ENCODE measurements at regions not wholly inside any gene's neighbourhood (a gene's known extent, or its start where the extent isn't known, plus 50 kb on each side); places are given as distances from the start of the nearest gene placed in this dataset.
"Not testable (repeated sequence)": the region's sequence is repeated elsewhere in the genome, so short reads cannot be mapped to it uniquely, and the experiment has no call there.

- Histone ChIP-seq H3K4me3 (ENCODE audit: low read length in 3 of 3) (no peak overlapping the region), H3K27me3 (ENCODE audit: control insufficient read depth in 3 of 3, insufficient read depth in 3 of 3, low read length in 3 of 3) (no peaks in the 10 kb centered on the region), H3K36me3 (ENCODE audit: control insufficient read depth in 3 of 3, insufficient read depth in 3 of 3, low read length in 3 of 3) (no peaks in the 10 kb centered on the region), H3K27ac (ENCODE audit: low read depth, low read length) (no peak overlapping the region), H3K9me3 (ENCODE audit: control insufficient read depth in 3 of 3, low read length in 3 of 3) (no peaks in the 10 kb centered on the region), H3K4me1 (ENCODE audit: control insufficient read depth in 3 of 3, insufficient read depth in 3 of 3, low read length in 3 of 3) (no peaks in the 10 kb centered on the region), H3K9ac (ENCODE audit: low read depth in 1 of 3, low read length in 3 of 3) (no peak overlapping the region)
These were observed 63.5 kb downstream of the SPATA31D1 start for GRCh38 chr9:82052081-82052480.

- H3K9ac ChIP-seq (ENCODE audit: low read depth in 1 of 3, low read length in 3 of 3): no peak overlapping the region
- H3K27ac ChIP-seq (ENCODE audit: low read depth, low read length): no peak overlapping the region
- no peak overlapping the region for H3K4me3 ChIP-seq (ENCODE audit: low read length in 3 of 3)
- H3K4me1 ChIP-seq (ENCODE audit: control insufficient read depth in 3 of 3, insufficient read depth in 3 of 3, low read length in 3 of 3): no peaks in the 10 kb centered on the region
- H3K27me3 ChIP-seq (ENCODE audit: control insufficient read depth in 3 of 3, insufficient read depth in 3 of 3, low read length in 3 of 3): no peaks in the 10 kb centered on the region
- H3K9me3 ChIP-seq (ENCODE audit: control insufficient read depth in 3 of 3, low read length in 3 of 3): no peaks in the 10 kb centered on the region
- no peaks in the 10 kb centered on the region for H3K36me3 ChIP-seq (ENCODE audit: control insufficient read depth in 3 of 3, insufficient read depth in 3 of 3, low read length in 3 of 3)
These were observed 65.9 kb downstream of the SPATA31D1 start for GRCh38 chr9:82054264-82055015.

GRCh38 chr9:82057805-82058204 is 69.2 kb downstream of the SPATA31D1 start:
- Histone ChIP-seq H3K9me3 (ENCODE audit: control insufficient read depth in 3 of 3, low read length in 3 of 3) (no peaks in the 10 kb centered on the region), H3K36me3 (ENCODE audit: control insufficient read depth in 3 of 3, insufficient read depth in 3 of 3, low read length in 3 of 3) (no peaks in the 10 kb centered on the region), H3K4me1 (ENCODE audit: control insufficient read depth in 3 of 3, insufficient read depth in 3 of 3, low read length in 3 of 3) (no peaks in the 10 kb centered on the region), H3K27ac (ENCODE audit: low read depth, low read length) (no peak overlapping the region), H3K9ac (ENCODE audit: low read depth in 1 of 3, low read length in 3 of 3) (no peak overlapping the region), H3K27me3 (ENCODE audit: control insufficient read depth in 3 of 3, insufficient read depth in 3 of 3, low read length in 3 of 3) (no peaks in the 10 kb centered on the region), H3K4me3 (ENCODE audit: low read length in 3 of 3) (no peak overlapping the region)

GRCh38 chr9:82061801-82062200 is 73.2 kb downstream of the SPATA31D1 start:
- H3K9me3 ChIP-seq (ENCODE audit: control insufficient read depth in 3 of 3, low read length in 3 of 3): not testable (repeated sequence)

GRCh38 chr9:82062245-82062644 is 73.7 kb downstream of the SPATA31D1 start:
- H3K4me3 ChIP-seq (ENCODE audit: low read length in 3 of 3): no peak overlapping the region
- no peaks in the 10 kb centered on the region for H3K9me3 ChIP-seq (ENCODE audit: control insufficient read depth in 3 of 3, low read length in 3 of 3)
- H3K9ac ChIP-seq (ENCODE audit: low read depth in 1 of 3, low read length in 3 of 3): no peak overlapping the region
- no peak overlapping the region for H3K27ac ChIP-seq (ENCODE audit: low read depth, low read length)
- no peaks in the 10 kb centered on the region for H3K36me3 ChIP-seq (ENCODE audit: control insufficient read depth in 3 of 3, insufficient read depth in 3 of 3, low read length in 3 of 3)
- no peaks in the 10 kb centered on the region for H3K27me3 ChIP-seq (ENCODE audit: control insufficient read depth in 3 of 3, insufficient read depth in 3 of 3, low read length in 3 of 3)
- no peaks in the 10 kb centered on the region for H3K4me1 ChIP-seq (ENCODE audit: control insufficient read depth in 3 of 3, insufficient read depth in 3 of 3, low read length in 3 of 3)

More at GRCh38 chr9:82061801-82062200, 73.2 kb downstream of the SPATA31D1 start:
- H3K4me1 ChIP-seq (ENCODE audit: control insufficient read depth in 3 of 3, insufficient read depth in 3 of 3, low read length in 3 of 3); H3K9ac ChIP-seq (ENCODE audit: low read depth in 1 of 3, low read length in 3 of 3); H3K4me3 ChIP-seq (ENCODE audit: low read length in 3 of 3); H3K27me3 ChIP-seq (ENCODE audit: control insufficient read depth in 3 of 3, insufficient read depth in 3 of 3, low read length in 3 of 3); H3K27ac ChIP-seq (ENCODE audit: low read depth, low read length); H3K36me3 ChIP-seq (ENCODE audit: control insufficient read depth in 3 of 3, insufficient read depth in 3 of 3, low read length in 3 of 3): not testable (repeated sequence)

GRCh38 chr9:82073551-82074543 is 85.3 kb downstream of the SPATA31D1 start:
- Histone ChIP-seq H3K9ac (ENCODE audit: low read depth in 1 of 3, low read length in 3 of 3) (no peak overlapping the region), H3K4me1 (ENCODE audit: control insufficient read depth in 3 of 3, insufficient read depth in 3 of 3, low read length in 3 of 3) (no peaks in the 10 kb centered on the region), H3K4me3 (ENCODE audit: low read length in 3 of 3) (no peak overlapping the region), H3K9me3 (ENCODE audit: control insufficient read depth in 3 of 3, low read length in 3 of 3) (no peaks in the 10 kb centered on the region), H3K36me3 (ENCODE audit: control insufficient read depth in 3 of 3, insufficient read depth in 3 of 3, low read length in 3 of 3) (no peaks in the 10 kb centered on the region), H3K27ac (ENCODE audit: low read depth, low read length) (no peak overlapping the region), H3K27me3 (ENCODE audit: control insufficient read depth in 3 of 3, insufficient read depth in 3 of 3, low read length in 3 of 3) (no peaks in the 10 kb centered on the region)

GRCh38 chr9:82080265-82080664 is 91.7 kb downstream of the SPATA31D1 start:
- no peaks in the 10 kb centered on the region for H3K27me3 ChIP-seq (ENCODE audit: control insufficient read depth in 3 of 3, insufficient read depth in 3 of 3, low read length in 3 of 3)
- no peaks in the 10 kb centered on the region for H3K4me1 ChIP-seq (ENCODE audit: control insufficient read depth in 3 of 3, insufficient read depth in 3 of 3, low read length in 3 of 3)
- H3K27ac ChIP-seq (ENCODE audit: low read depth, low read length): no peak overlapping the region
- no peaks in the 10 kb centered on the region for H3K9me3 ChIP-seq (ENCODE audit: control insufficient read depth in 3 of 3, low read length in 3 of 3)
- no peak overlapping the region for H3K9ac ChIP-seq (ENCODE audit: low read depth in 1 of 3, low read length in 3 of 3)
- H3K36me3 ChIP-seq (ENCODE audit: control insufficient read depth in 3 of 3, insufficient read depth in 3 of 3, low read length in 3 of 3): no peaks in the 10 kb centered on the region
- H3K4me3 ChIP-seq (ENCODE audit: low read length in 3 of 3): no peak overlapping the region

- Histone ChIP-seq H3K9me3 (ENCODE audit: control insufficient read depth in 3 of 3, low read length in 3 of 3) (no peaks in the 10 kb centered on the region), H3K4me3 (ENCODE audit: low read length in 3 of 3) (no peak overlapping the region), H3K27me3 (ENCODE audit: control insufficient read depth in 3 of 3, insufficient read depth in 3 of 3, low read length in 3 of 3) (no peaks in the 10 kb centered on the region), H3K4me1 (ENCODE audit: control insufficient read depth in 3 of 3, insufficient read depth in 3 of 3, low read length in 3 of 3) (no peaks in the 10 kb centered on the region), H3K9ac (ENCODE audit: low read depth in 1 of 3, low read length in 3 of 3) (no peak overlapping the region), H3K36me3 (ENCODE audit: control insufficient read depth in 3 of 3, insufficient read depth in 3 of 3, low read length in 3 of 3) (no peaks in the 10 kb centered on the region), H3K27ac (ENCODE audit: low read depth, low read length) (no peak overlapping the region)
These were observed 92.9 kb downstream of the SPATA31D1 start for GRCh38 chr9:82081496-82081895.

- no peaks in the 10 kb centered on the region for H3K36me3 ChIP-seq (ENCODE audit: control insufficient read depth in 3 of 3, insufficient read depth in 3 of 3, low read length in 3 of 3)
- H3K4me1 ChIP-seq (ENCODE audit: control insufficient read depth in 3 of 3, insufficient read depth in 3 of 3, low read length in 3 of 3): no peaks in the 10 kb centered on the region
- H3K9me3 ChIP-seq (ENCODE audit: control insufficient read depth in 3 of 3, low read length in 3 of 3): no peaks in the 10 kb centered on the region
- H3K4me3 ChIP-seq (ENCODE audit: low read length in 3 of 3): no peak overlapping the region
- H3K27ac ChIP-seq (ENCODE audit: low read depth, low read length): no peak overlapping the region
- no peak overlapping the region for H3K9ac ChIP-seq (ENCODE audit: low read depth in 1 of 3, low read length in 3 of 3)
- no peaks in the 10 kb centered on the region for H3K27me3 ChIP-seq (ENCODE audit: control insufficient read depth in 3 of 3, insufficient read depth in 3 of 3, low read length in 3 of 3)
These were observed 94.0 kb downstream of the SPATA31D1 start for GRCh38 chr9:82082563-82082962.

- no peak overlapping the region for H3K9ac ChIP-seq (ENCODE audit: low read depth in 1 of 3, low read length in 3 of 3)
- H3K9me3 ChIP-seq (ENCODE audit: control insufficient read depth in 3 of 3, low read length in 3 of 3): no peaks in the 10 kb centered on the region
- H3K36me3 ChIP-seq (ENCODE audit: control insufficient read depth in 3 of 3, insufficient read depth in 3 of 3, low read length in 3 of 3): no peaks in the 10 kb centered on the region
- H3K27ac ChIP-seq (ENCODE audit: low read depth, low read length): no peak overlapping the region
- H3K4me1 ChIP-seq (ENCODE audit: control insufficient read depth in 3 of 3, insufficient read depth in 3 of 3, low read length in 3 of 3): peaks cover 0 to 11% (median 4%) of the 10 kb centered on the region in 3 donors
- H3K4me3 ChIP-seq (ENCODE audit: low read length in 3 of 3): no peak overlapping the region
- no peaks in the 10 kb centered on the region for H3K27me3 ChIP-seq (ENCODE audit: control insufficient read depth in 3 of 3, insufficient read depth in 3 of 3, low read length in 3 of 3)
These were observed 100.0 kb downstream of the SPATA31D1 start for GRCh38 chr9:82088591-82088990.

Data from skeletal muscle tissue (tissue), 3 donors.